Right atrium auricular region (tissue), 2 donors: ENCODE measurements at regions not wholly inside any gene's neighbourhood (a gene's known extent, or its start where the extent isn't known, plus 50 kb on each side); places are given as distances from the start of the nearest gene placed in this dataset.

Source experiments
- DNase-seq: peaks from one replicate; pipeline ENCODE4 v3.0.0-alpha.2; 2019; ENCODE audit warnings: low spot score
- H3K27ac ChIP-seq, 2 donors: fragments of 200-600 bp; sonication (generic); 1 replicate in 1 of 2; 2 replicates in 1 of 2; pipeline ENCODE4 v1.5.1; 2016 to 2019
- H3K27me3 ChIP-seq, 2 donors: fragments of 200-600 bp; sonication (generic); one replicate each; pipeline versions ENCODE4 v1.5.1 to v1.6.0; 2017 to 2019
- H3K36me3 ChIP-seq: fragments of 200-600 bp; sonication (generic); one replicate; pipeline ENCODE4 v1.5.1; 2016
- H3K4me1 ChIP-seq, 2 donors: fragments of 200-600 bp; sonication (generic); one replicate each; pipeline versions ENCODE4 v1.5.1 to v1.6.0; 2017 to 2019
- H3K4me3 ChIP-seq, 2 donors: fragments of 200-600 bp; sonication (generic); 1 replicate in 1 of 2; 2 replicates in 1 of 2; pipeline ENCODE4 v1.5.1; 2017 to 2019; ENCODE audit warnings: mild to moderate bottlenecking in 1 of 2, moderate library complexity in 1 of 2
- H3K9me3 ChIP-seq, 2 donors: fragments of 200-600 bp; sonication (generic); one replicate each; pipeline ENCODE4 v1.5.1; 2019
- TF ChIP-seq, protein P1 (sequence below), 2 donors: fragments of 200-600 bp; sonication (generic); IDR thresholded peaks; one replicate each; pipeline ENCODE4 v1.5.1; 2019; ENCODE audit warnings: antibody characterized with exemption in 2 of 2

DNA sequence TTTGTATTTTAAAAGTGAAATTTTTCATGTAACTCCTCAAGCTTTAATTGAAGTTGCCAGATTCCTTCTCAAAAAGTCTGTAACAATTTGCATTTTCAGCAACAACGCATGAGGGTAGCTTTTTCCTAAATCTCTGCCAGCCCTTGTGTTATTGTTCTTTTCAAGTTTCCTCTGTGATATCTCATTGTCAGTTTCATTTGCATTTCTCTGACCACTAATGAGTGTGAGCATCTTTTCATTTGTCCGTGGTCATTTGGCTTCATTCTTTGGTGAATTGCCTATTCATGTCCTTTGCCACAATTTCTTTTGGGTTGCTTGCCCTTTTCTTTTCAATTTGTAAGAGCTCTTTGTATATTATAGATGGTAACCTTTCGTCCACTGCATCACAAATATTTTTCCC, 68.0 kb upstream of the NKD1 start:
- H3K4me3 ChIP-seq, result no peak overlapping the region
- no peaks in the 10 kb centered on the region for H3K4me1 ChIP-seq
- TF ChIP-seq, protein P1, sequence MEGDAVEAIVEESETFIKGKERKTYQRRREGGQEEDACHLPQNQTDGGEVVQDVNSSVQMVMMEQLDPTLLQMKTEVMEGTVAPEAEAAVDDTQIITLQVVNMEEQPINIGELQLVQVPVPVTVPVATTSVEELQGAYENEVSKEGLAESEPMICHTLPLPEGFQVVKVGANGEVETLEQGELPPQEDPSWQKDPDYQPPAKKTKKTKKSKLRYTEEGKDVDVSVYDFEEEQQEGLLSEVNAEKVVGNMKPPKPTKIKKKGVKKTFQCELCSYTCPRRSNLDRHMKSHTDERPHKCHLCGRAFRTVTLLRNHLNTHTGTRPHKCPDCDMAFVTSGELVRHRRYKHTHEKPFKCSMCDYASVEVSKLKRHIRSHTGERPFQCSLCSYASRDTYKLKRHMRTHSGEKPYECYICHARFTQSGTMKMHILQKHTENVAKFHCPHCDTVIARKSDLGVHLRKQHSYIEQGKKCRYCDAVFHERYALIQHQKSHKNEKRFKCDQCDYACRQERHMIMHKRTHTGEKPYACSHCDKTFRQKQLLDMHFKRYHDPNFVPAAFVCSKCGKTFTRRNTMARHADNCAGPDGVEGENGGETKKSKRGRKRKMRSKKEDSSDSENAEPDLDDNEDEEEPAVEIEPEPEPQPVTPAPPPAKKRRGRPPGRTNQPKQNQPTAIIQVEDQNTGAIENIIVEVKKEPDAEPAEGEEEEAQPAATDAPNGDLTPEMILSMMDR (IDR thresholded peaks at IDR 0.05), result no peak
- no peaks in the 10 kb centered on the region for H3K36me3 ChIP-seq
- no peak for DNase-seq
- no peak overlapping the region for H3K27ac ChIP-seq
- H3K27me3 ChIP-seq, result no peaks in the 10 kb centered on the region
- H3K9me3 ChIP-seq, result peaks cover 0 to 15% of the 10 kb centered on the region in 2 donors

DNA sequence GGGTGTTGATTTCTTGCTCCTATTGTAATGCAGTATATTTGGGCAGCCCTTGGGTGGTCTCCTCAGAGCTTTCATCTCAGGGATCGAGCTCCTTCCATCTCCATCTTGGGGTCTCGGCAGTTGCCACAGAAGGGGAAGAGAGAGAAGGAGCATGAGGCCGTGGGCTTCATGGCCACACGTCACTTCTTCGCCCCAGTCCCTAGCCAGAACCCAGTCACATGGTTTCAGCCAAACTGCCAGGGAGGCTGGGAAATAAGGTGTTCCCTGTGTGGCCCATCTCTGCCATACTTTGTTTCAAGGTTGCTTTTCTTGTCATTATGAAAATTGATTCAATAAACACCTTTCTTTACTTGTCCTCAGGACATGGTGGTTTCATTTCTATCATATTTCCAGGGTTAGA, 68.4 kb upstream of the NKD1 start:
- no peaks in the 10 kb centered on the region for H3K36me3 ChIP-seq
- H3K27me3 ChIP-seq, result no peaks in the 10 kb centered on the region
- H3K4me1 ChIP-seq, result no peaks in the 10 kb centered on the region
- no peak overlapping the region for H3K4me3 ChIP-seq
- peaks cover 0 to 11% of the 10 kb centered on the region in 2 donors for H3K9me3 ChIP-seq
- TF ChIP-seq, protein P1 (IDR thresholded peaks at IDR 0.05), result no peak
- no peak for DNase-seq
- no peak overlapping the region for H3K27ac ChIP-seq

DNA sequence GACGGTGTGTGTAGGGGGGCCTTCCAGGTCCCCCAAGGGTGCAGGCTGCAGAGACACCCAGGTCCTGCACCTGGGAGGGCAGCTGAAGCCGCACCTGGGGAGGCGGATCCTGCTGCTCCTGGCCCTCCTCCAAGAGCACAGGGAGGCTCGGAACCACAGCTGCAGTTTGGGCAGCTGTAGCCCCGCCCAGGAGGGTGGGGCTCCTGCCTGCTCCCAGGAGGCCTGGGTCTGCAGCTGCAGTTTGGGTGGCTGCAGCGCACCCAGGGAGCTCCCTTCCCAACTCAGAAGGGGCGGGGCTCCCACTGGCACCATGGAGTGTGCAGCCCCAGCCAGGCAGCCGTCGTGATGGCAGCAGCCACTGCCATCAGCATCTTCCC, 69.4 kb upstream of the NKD1 start:
- peaks cover 0 to 5% of the 10 kb centered on the region in 2 donors for H3K9me3 ChIP-seq
- no peak for DNase-seq
- TF ChIP-seq, protein P1 (IDR thresholded peaks at IDR 0.05), result no peak
- H3K4me1 ChIP-seq, result no peaks in the 10 kb centered on the region
- H3K27me3 ChIP-seq, result no peaks in the 10 kb centered on the region
- no peak overlapping the region for H3K4me3 ChIP-seq
- no peaks in the 10 kb centered on the region for H3K36me3 ChIP-seq
- no peak overlapping the region for H3K27ac ChIP-seq

DNA sequence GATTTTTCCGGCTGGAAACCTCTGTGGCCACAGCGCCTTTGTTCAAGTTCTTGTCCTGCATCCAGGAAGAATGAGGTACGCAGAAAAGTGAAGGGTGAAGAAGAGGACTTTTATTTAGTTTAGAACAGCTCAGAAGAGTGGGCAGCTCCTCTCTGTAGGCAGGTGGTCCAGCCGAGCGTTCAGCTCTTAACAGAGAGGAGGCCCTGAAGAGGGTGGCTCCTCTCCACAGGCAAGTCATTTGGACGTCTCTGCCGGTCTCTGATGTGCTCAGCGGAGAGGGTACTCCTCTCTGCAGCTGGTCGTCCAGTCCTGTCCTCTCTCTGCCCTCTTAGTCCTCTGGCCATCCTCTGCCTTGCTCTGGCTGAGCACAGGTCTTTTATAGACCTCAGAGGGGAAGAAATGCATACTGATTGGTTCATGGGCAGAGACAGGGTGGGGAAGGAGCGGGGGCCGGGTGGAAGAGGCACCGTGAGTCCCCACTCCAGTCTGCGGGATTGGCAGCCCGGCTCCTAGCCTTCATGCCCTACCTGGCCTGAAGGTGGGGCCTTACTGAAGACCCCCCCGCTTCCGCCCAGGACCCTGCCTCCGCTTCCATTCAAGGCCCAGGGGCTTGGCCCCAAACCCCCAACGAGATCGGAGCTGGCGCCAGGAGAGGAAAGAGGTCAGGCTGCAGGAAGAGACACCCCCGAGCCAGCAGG, 70.0 kb upstream of the NKD1 start:
- DNase-seq, result no peak
- Histone ChIP-seq H3K4me1 (no peaks in the 10 kb centered on the region), H3K27me3 (no peaks in the 10 kb centered on the region), H3K9me3 (no peaks in the 10 kb centered on the region), H3K4me3 (no peak overlapping the region), H3K27ac (no peak overlapping the region), H3K36me3 (no peaks in the 10 kb centered on the region)
- TF ChIP-seq, protein P1 (IDR thresholded peaks at IDR 0.05), result no peak

DNA sequence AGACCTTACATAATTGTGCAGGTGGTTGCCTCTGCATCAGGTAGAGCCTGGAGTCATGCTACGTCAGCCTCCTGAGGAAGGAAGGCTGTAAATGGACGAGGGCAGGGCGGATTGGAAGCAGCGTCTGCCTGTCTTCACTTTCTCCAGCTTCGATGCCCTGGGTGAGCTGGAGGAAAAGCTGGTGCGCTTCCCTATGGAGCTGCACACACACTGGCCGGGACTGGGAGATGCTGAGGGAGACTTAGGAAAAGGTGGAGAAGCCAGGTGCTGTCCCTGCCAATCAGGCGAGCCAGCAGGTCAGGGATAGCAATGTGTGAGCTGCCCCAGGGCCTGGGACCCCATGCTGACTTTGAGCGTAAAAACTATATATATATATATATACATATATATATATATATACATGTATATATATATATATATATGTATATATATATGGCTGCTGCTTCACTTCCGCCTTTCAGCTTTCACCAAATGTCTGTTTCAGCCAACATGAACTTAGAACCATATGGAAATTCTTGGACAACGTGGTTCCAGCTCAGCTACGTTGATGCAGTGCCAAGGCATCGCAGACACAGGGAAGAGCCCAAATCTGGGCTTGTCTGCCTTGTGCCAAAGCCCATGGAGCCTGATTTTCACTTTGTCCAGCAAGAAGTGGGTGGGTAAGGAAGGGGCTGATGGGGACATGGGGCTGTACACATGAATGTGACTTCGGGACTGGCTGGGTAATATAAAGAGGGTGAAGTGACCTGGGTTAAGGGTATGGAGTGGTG, 71.5 kb upstream of the NKD1 start:
- Histone ChIP-seq H3K4me3 (no peak overlapping the region), H3K27ac (no peak overlapping the region), H3K27me3 (no peaks in the 10 kb centered on the region), H3K4me1 (no peaks in the 10 kb centered on the region), H3K9me3 (no peaks in the 10 kb centered on the region), H3K36me3 (no peaks in the 10 kb centered on the region)
- DNase-seq, result no peak
- TF ChIP-seq, protein P1 (IDR thresholded peaks at IDR 0.05), result no peak
